GM12878 (cell line): ENCODE measurements at regions not wholly inside any gene's neighbourhood (a gene's known extent, or its start where the extent isn't known, plus 50 kb on each side); places are given as distances from the start of the nearest gene placed in this dataset.
"Not testable (repeated sequence)": the region's sequence is repeated elsewhere in the genome, so short reads cannot be mapped to it uniquely, and the experiment has no call there.

ENCODE experiments used
- ATAC-seq: fragments of 200-7000 bp; cut with Tn5 transposase; 3 replicates; pipeline ENCODE4 v1.9.1; 2020; ENCODE audit warnings: mild to moderate bottlenecking, moderate library complexity
- BruUV-seq: library from RNA; stranded (reverse); fragments of 400-500 nt; replicated peaks from 2 replicates; lab custom pipeline; 2021; lab: Mats Ljungman, UMichigan
- CTCF ChIA-PET: fragments of 300-600 bp; sonication (Branson Sonifier 250); formaldehyde crosslinking; extraction: SDS; loops from one replicate; lab custom pipeline; 2021; ENCODE audit warnings: inconsistent platforms; lab: Yijun Ruan, JAX
- POLR2A ChIA-PET: fragments of 350-600 bp; formaldehyde crosslinking; extraction: SDS; loops from one replicate; lab custom pipeline; 2021; ENCODE audit warnings: inconsistent platforms; lab: Charles Lee
- RAD21 ChIA-PET: fragments of 300-600 bp; sonication (Branson Sonifier 250); formaldehyde crosslinking; loops from one replicate; lab custom pipeline; 2023; ENCODE audit warnings: antibody characterized with exemption; ENCODE audit not compliant: unreplicated experiment; lab: Charles Lee
- SMC1A ChIA-PET: fragments of 300-600 bp; sonication (Branson Sonifier 250); formaldehyde crosslinking; loops from one replicate; lab custom pipeline; 2023; ENCODE audit not compliant: unreplicated experiment, uncharacterized antibody; lab: Charles Lee
- DNase-seq: peaks from one replicate; pipeline ENCODE4 v3.0.0-alpha.2; 2011; ENCODE audit warnings: low read depth, low spot score
- FAIRE-seq: peaks from 3 replicates; lab custom pipeline; 2011; peaks lifted over from hg19 to GRCh38; lab: Jason Lieb, UNC
- H2AFZ ChIP-seq: 2 replicates; pipeline ENCODE4 v1.6.0; 2011; ENCODE audit warnings: low read depth, low read length, control low read depth; ENCODE audit not compliant: control insufficient read depth
- H3K27ac ChIP-seq: 2 replicates; pipeline ENCODE4 v1.5.1; 2011; ENCODE audit warnings: control low read depth; ENCODE audit not compliant: control insufficient read depth, insufficient read depth
- H3K27me3 ChIP-seq, 2 experiments: replicated peaks in 1 of 2; 2 replicates each; pipeline versions ENCODE4 v1.6.0 to v1.6.1; 2011; ENCODE audit warnings: low read length in 1 of 2; ENCODE audit not compliant: control insufficient read depth in 2 of 2, insufficient read depth in 2 of 2
- H3K36me3 ChIP-seq, 2 experiments: 2 replicates each; pipeline ENCODE4 v1.5.1; 2011; ENCODE audit warnings: low read length in 1 of 2; ENCODE audit not compliant: control insufficient read depth in 2 of 2, insufficient read depth in 2 of 2
- H3K4me1 ChIP-seq: 2 replicates; pipeline ENCODE4 v1.6.1; 2011; ENCODE audit warnings: mild to moderate bottlenecking, low read length, moderate library complexity, mixed read lengths; ENCODE audit not compliant: control insufficient read depth, insufficient read depth
- H3K4me2 ChIP-seq: 2 replicates; pipeline ENCODE4 v1.6.0; 2011; ENCODE audit warnings: control low read depth; ENCODE audit not compliant: control insufficient read depth, insufficient read depth
- H3K4me3 ChIP-seq: fragments of 200-600 bp; sonication (generic); 2 replicates; pipeline ENCODE4 v1.5.1; 2016
- H3K79me2 ChIP-seq: 2 replicates; pipeline ENCODE4 v1.6.0; 2011; ENCODE audit warnings: low read length; ENCODE audit not compliant: control insufficient read depth, insufficient read depth
- H3K9ac ChIP-seq: 2 replicates; pipeline ENCODE4 v1.8.0; 2011; ENCODE audit warnings: low read length, control low read depth, mixed read lengths; ENCODE audit not compliant: control insufficient read depth, insufficient read depth
- H3K9me3 ChIP-seq: replicated peaks from 3 replicates; pipeline ENCODE4 v1.5.1; 2011; ENCODE audit warnings: mild to moderate bottlenecking, low read length; ENCODE audit not compliant: control insufficient read depth, insufficient read depth
- H4K20me1 ChIP-seq: 2 replicates; pipeline ENCODE4 v1.6.0; 2011; ENCODE audit not compliant: control insufficient read depth, insufficient read depth
- BACH1 ChIP-seq: fragments of 450-650 bp; IDR thresholded peaks from 2 replicates; pipeline ENCODE4 v1.6.1; 2017; ENCODE audit warnings: mild to moderate bottlenecking, borderline replicate concordance
- HDAC2 ChIP-seq: fragments of 200-600 bp; sonication (generic); IDR thresholded peaks from 2 replicates; pipeline ENCODE4 v1.6.1; 2017
- JUND ChIP-seq: IDR thresholded peaks from 2 replicates; pipeline ENCODE4 v1.6.1; 2012; ENCODE audit warnings: low read depth, mild to moderate bottlenecking, low read length, improper control_type of control experiment, moderate library complexity
- NFXL1 ChIP-seq: fragments of 450-650 bp; IDR thresholded peaks from 2 replicates; pipeline ENCODE4 v1.6.1; 2017; ENCODE audit warnings: antibody characterized with exemption, mild to moderate bottlenecking, borderline replicate concordance
- NR2C2 ChIP-seq: IDR thresholded peaks from 2 replicates; pipeline ENCODE4 v1.6.1; 2011; ENCODE audit warnings: borderline replicate concordance, low read depth; ENCODE audit not compliant: control insufficient read depth, insufficient read length
- SMC3 ChIP-seq: IDR thresholded peaks from 2 replicates; pipeline ENCODE4 v1.6.1; 2011; ENCODE audit warnings: low read length, improper control_type of control experiment, borderline replicate concordance
- SP1 ChIP-seq: IDR thresholded peaks from one replicate; pipeline ENCODE4 v1.6.1; 2011; ENCODE audit warnings: low read depth, low read length
- STAT3 ChIP-seq: IDR thresholded peaks from 2 replicates; pipeline ENCODE4 v1.6.1; 2011; ENCODE audit warnings: low read depth, low read length, improper control_type of control experiment
- TCF3 ChIP-seq: IDR thresholded peaks from 2 replicates; pipeline ENCODE4 v1.6.1; 2012; ENCODE audit warnings: low read depth, mild to moderate bottlenecking, low read length, borderline replicate concordance; ENCODE audit not compliant: insufficient read depth
- YBX1 ChIP-seq: fragments of 450-650 bp; IDR thresholded peaks from 2 replicates; pipeline ENCODE4 v1.6.1; 2016; ENCODE audit warnings: antibody characterized with exemption
- ZNF24 ChIP-seq: fragments of 450-650 bp; IDR thresholded peaks from 2 replicates; pipeline ENCODE4 v1.6.1; 2017; ENCODE audit warnings: antibody characterized with exemption, mild to moderate bottlenecking
- WGBS: methylation state at CpG from one replicate; pipeline ENCODE4 v1.1.6; 2016; ENCODE audit warnings: low lambda C conversion rate; ENCODE audit not compliant: insufficient replicate concordance, insufficient coverage; ENCODE audit errors: missing lambda C conversion rate; 5-methylcytosine and 5-hydroxymethylcytosine counted together
- in situ Hi-C: fragments of 300-500 bp; cut with MboI; formaldehyde crosslinking; loops from 9 replicates; pipeline ENCODE4 v1.14.3; 2018; ENCODE audit warnings: mixed read lengths
- intact Hi-C: fragments of 100-400 bp; cut with micrococcal nuclease; formaldehyde crosslinking; loops from one replicate; pipeline ENCODE4 v1.14.2; 2022; ENCODE audit not compliant: unreplicated experiment
- TF ChIP-seq, protein P1 (sequence below): fragments of 450-650 bp; IDR thresholded peaks from 2 replicates; pipeline ENCODE4 v1.6.1; 2017; ENCODE audit warnings: low read depth, mild to moderate bottlenecking, moderate library complexity
- TF ChIP-seq, protein P2 (sequence below), 3 experiments: IDR thresholded peaks in 2 of 3; conservative IDR thresholded peaks in 1 of 3; 2 replicates each; pipeline ENCODE4 v1.5.1; 2011; ENCODE audit warnings: low read depth in 3 of 3, low read length in 3 of 3, mild to moderate bottlenecking in 3 of 3, control low read depth in 2 of 3, moderate library complexity in 2 of 3, inconsistent platforms in 1 of 3, mixed read lengths in 1 of 3; ENCODE audit not compliant: control insufficient read depth in 2 of 3, insufficient read depth in 1 of 3; ENCODE audit errors: extremely low read depth in 1 of 3
- TF ChIP-seq, protein P3 (sequence below): fragments of 450-650 bp; IDR thresholded peaks from 2 replicates; pipeline ENCODE4 v1.6.1; 2017; ENCODE audit warnings: borderline replicate concordance

DNA sequence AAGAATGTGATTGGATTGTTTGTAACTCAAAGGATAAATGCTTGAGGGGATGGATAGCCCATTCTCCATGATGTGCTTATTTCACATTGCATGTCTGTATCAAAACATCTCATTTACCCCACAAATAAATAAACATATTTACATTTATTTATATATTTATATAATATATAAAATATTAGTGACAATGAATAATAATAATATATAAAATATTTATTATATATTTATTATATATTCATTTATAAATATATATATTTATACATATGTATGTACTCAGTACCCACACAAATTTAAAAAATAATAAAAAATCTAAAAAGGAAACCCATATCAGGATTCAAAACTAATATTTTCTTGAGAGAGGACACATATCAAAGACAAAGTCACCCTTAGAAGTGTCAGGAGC is 429.9 kb downstream of the KCNJ2 start:
- ChIA-PET SMC1A (no interaction called here), POLR2A (no interaction called here), RAD21 (no interaction called here), CTCF (interaction anchor here (0.8 kb wide), 1 partner anchor 23 kb away, joined by 3 read pairs; no protein-coding TSS in a partner anchor)
- Histone ChIP-seq H4K20me1 (no peaks in the 10 kb centered on the region), H3K9ac (no peak overlapping the region), H3K4me3 (no peak overlapping the region), H3K4me2 (no peak overlapping the region), H3K36me3 (no peaks in the 10 kb centered on the region), H3K27me3 (no peaks in the 10 kb centered on the region), H3K4me1 (no peaks in the 10 kb centered on the region), H3K79me2 (no peaks in the 10 kb centered on the region), H2AFZ (no peak overlapping the region), H3K27ac (no peak overlapping the region), H3K9me3 (no peaks in the 10 kb centered on the region)
- ATAC-seq (no peak), FAIRE-seq (no peak), DNase-seq (no peak)
- no TSS peak for BruUV-seq
- in situ Hi-C loops: no loop called here
- intact Hi-C loops: no loop called here
- TF ChIP-seq, protein P1, sequence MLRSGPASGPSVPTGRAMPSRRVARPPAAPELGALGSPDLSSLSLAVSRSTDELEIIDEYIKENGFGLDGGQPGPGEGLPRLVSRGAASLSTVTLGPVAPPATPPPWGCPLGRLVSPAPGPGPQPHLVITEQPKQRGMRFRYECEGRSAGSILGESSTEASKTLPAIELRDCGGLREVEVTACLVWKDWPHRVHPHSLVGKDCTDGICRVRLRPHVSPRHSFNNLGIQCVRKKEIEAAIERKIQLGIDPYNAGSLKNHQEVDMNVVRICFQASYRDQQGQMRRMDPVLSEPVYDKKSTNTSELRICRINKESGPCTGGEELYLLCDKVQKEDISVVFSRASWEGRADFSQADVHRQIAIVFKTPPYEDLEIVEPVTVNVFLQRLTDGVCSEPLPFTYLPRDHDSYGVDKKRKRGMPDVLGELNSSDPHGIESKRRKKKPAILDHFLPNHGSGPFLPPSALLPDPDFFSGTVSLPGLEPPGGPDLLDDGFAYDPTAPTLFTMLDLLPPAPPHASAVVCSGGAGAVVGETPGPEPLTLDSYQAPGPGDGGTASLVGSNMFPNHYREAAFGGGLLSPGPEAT: no peak
- TF ChIP-seq HDAC2: no peak
- TF ChIP-seq, protein P2, sequence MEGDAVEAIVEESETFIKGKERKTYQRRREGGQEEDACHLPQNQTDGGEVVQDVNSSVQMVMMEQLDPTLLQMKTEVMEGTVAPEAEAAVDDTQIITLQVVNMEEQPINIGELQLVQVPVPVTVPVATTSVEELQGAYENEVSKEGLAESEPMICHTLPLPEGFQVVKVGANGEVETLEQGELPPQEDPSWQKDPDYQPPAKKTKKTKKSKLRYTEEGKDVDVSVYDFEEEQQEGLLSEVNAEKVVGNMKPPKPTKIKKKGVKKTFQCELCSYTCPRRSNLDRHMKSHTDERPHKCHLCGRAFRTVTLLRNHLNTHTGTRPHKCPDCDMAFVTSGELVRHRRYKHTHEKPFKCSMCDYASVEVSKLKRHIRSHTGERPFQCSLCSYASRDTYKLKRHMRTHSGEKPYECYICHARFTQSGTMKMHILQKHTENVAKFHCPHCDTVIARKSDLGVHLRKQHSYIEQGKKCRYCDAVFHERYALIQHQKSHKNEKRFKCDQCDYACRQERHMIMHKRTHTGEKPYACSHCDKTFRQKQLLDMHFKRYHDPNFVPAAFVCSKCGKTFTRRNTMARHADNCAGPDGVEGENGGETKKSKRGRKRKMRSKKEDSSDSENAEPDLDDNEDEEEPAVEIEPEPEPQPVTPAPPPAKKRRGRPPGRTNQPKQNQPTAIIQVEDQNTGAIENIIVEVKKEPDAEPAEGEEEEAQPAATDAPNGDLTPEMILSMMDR (IDR thresholded peaks at IDR 0.05 in 2 of 3, conservative IDR thresholded peaks at IDR 0.05 in 1 of 3; ENCODE audit: control insufficient read depth in 2 of 3, extremely low read depth in 1 of 3, insufficient read depth in 1 of 3, low read depth in 3 of 3, low read length in 3 of 3): no peak
- TF ChIP-seq STAT3: no peak
- TF ChIP-seq SMC3: no peak
- TF ChIP-seq YBX1: no peak
- TF ChIP-seq BACH1: no peak
- no peak for TF ChIP-seq ZNF24
- TF ChIP-seq, protein P3, sequence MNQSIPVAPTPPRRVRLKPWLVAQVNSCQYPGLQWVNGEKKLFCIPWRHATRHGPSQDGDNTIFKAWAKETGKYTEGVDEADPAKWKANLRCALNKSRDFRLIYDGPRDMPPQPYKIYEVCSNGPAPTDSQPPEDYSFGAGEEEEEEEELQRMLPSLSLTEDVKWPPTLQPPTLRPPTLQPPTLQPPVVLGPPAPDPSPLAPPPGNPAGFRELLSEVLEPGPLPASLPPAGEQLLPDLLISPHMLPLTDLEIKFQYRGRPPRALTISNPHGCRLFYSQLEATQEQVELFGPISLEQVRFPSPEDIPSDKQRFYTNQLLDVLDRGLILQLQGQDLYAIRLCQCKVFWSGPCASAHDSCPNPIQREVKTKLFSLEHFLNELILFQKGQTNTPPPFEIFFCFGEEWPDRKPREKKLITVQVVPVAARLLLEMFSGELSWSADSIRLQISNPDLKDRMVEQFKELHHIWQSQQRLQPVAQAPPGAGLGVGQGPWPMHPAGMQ: no peak
- TF ChIP-seq SP1: no peak
- TF ChIP-seq JUND: no peak
- TF ChIP-seq NR2C2: no peak
- TF ChIP-seq NFXL1: no peak
- TF ChIP-seq TCF3: no peak

DNA sequence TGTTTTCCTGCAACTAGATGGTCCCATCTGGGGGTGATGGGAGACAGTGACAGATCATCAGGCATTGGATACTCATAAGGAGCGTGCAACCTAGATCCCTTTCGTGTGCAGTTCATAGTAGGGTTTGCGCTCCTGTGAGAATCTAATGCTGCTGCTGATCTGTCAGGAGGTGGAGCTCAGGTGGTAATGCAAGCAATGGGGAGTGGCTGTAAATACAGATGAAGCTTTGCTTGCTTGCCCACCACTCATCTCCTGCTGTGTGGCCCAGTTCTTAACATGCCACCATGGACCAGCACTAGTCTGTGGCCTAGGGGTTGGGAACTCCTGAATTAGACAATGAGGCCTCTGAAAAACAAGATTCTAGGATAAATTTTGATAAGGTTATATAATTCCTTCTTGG is 430.6 kb downstream of the KCNJ2 start:
- H3K4me1 ChIP-seq, H3K4me2 ChIP-seq, H4K20me1 ChIP-seq, POLR2A ChIA-PET, SMC1A ChIA-PET, H3K27me3 ChIP-seq, DNase-seq, H3K36me3 ChIP-seq, in situ Hi-C loops, H3K27ac ChIP-seq, ATAC-seq, H3K4me3 ChIP-seq, FAIRE-seq, H2AFZ ChIP-seq, BruUV-seq, H3K79me2 ChIP-seq, intact Hi-C loops, H3K9ac ChIP-seq, RAD21 ChIA-PET, H3K9me3 ChIP-seq: not testable (repeated sequence)
- WGBS: 66% methylated on average over 3 of the region's 3 CpGs
- CTCF ChIA-PET: interaction anchor here (0.8 kb wide), 1 partner anchor 22 kb away, joined by 3 read pairs; no protein-coding TSS in a partner anchor
